ENCODE measurements at regions not wholly inside any gene's neighbourhood (a gene's known extent, or its start where the extent isn't known, plus 50 kb on each side); places are given as distances from the start of the nearest gene placed in this dataset.
"Not testable (repeated sequence)": the region's sequence is repeated elsewhere in the genome, so short reads cannot be mapped to it uniquely, and the experiment has no call there.

DNA sequence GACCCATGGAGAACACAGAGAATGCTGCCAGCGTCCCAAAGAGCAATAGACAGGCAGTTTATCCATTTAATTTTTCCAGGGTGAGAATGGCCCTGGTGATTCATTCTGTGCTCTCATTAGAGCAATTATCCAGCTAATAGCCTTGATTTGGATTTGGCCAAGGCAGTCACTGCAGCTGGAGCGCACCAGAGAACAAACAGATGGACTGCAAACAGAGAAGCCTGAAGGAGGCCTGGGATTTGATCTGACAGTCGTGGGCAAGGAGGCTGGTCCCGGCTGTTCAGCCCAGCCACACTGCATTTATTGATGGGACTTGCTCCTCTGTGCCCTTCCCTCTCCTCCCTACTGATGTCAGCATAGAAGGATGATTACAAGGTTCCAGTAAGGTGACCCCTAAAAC lies 353.9 kb upstream of the C1orf174 start:
- TF ChIP-seq, protein P1, sequence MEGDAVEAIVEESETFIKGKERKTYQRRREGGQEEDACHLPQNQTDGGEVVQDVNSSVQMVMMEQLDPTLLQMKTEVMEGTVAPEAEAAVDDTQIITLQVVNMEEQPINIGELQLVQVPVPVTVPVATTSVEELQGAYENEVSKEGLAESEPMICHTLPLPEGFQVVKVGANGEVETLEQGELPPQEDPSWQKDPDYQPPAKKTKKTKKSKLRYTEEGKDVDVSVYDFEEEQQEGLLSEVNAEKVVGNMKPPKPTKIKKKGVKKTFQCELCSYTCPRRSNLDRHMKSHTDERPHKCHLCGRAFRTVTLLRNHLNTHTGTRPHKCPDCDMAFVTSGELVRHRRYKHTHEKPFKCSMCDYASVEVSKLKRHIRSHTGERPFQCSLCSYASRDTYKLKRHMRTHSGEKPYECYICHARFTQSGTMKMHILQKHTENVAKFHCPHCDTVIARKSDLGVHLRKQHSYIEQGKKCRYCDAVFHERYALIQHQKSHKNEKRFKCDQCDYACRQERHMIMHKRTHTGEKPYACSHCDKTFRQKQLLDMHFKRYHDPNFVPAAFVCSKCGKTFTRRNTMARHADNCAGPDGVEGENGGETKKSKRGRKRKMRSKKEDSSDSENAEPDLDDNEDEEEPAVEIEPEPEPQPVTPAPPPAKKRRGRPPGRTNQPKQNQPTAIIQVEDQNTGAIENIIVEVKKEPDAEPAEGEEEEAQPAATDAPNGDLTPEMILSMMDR (IDR thresholded peaks at IDR 0.05; ENCODE audit: extremely low read depth, low read depth, low read length), result no peak
- Histone ChIP-seq H3K4me2 (ENCODE audit: insufficient read depth, low read length) (no peak overlapping the region), H3K9me3 (ENCODE audit: low read depth, low read length) (no peaks in the 10 kb centered on the region), H3K36me3 (ENCODE audit: insufficient read depth, low read length) (no peaks in the 10 kb centered on the region), H3K79me2 (ENCODE audit: insufficient read depth, low read length) (no peaks in the 10 kb centered on the region), H2AFZ (ENCODE audit: low read length) (no peak overlapping the region), H3K4me1 (ENCODE audit: insufficient read depth, low read length) (no peaks in the 10 kb centered on the region), H3K27me3 (ENCODE audit: insufficient read depth, low read length) (no peaks in the 10 kb centered on the region), H3K27ac (ENCODE audit: low read depth, low read length) (no peak overlapping the region), H4K20me1 (ENCODE audit: insufficient read depth, low read length) (no peaks in the 10 kb centered on the region), H3K4me3 (ENCODE audit: insufficient read depth, low read length) (no peak overlapping the region)
- DNase-seq (ENCODE audit: insufficient read length, low spot score, missing footprints), result no peak

DNA sequence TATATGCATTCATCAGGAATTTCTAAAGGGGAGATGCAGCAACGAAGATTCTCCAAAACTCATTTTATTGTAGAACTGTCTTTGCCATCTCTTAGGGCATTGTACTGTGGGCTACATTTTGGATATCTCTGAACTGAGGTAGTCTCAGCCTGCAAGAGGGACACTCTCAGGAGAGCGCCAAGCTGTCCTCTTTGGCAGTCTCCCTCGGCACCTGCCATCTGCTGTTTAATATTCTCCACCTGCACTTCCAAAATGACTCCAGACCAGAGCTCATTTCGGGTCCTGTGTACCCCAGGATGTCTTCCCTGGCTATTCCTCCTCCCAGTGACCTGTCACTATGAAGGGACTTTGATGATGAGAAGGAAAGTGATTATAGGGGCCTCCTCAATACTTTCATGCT lies 356.3 kb upstream of the C1orf174 start:
- no peaks in the 10 kb centered on the region for H3K9me3 ChIP-seq (ENCODE audit: low read depth, low read length)
- H2AFZ ChIP-seq (ENCODE audit: low read length), result no peak overlapping the region
- H3K4me2 ChIP-seq (ENCODE audit: insufficient read depth, low read length), result no peak overlapping the region
- TF ChIP-seq, protein P1 (IDR thresholded peaks at IDR 0.05; ENCODE audit: extremely low read depth, low read depth, low read length), result no peak
- no peaks in the 10 kb centered on the region for H3K36me3 ChIP-seq (ENCODE audit: insufficient read depth, low read length)
- H4K20me1 ChIP-seq (ENCODE audit: insufficient read depth, low read length), result no peaks in the 10 kb centered on the region
- H3K79me2 ChIP-seq (ENCODE audit: insufficient read depth, low read length), result no peaks in the 10 kb centered on the region
- DNase-seq (ENCODE audit: insufficient read length, low spot score, missing footprints), result no peak
- no peak overlapping the region for H3K27ac ChIP-seq (ENCODE audit: low read depth, low read length)
- H3K27me3 ChIP-seq (ENCODE audit: insufficient read depth, low read length), result no peaks in the 10 kb centered on the region
- no peak overlapping the region for H3K4me3 ChIP-seq (ENCODE audit: insufficient read depth, low read length)
- H3K4me1 ChIP-seq (ENCODE audit: insufficient read depth, low read length), result no peaks in the 10 kb centered on the region

DNA sequence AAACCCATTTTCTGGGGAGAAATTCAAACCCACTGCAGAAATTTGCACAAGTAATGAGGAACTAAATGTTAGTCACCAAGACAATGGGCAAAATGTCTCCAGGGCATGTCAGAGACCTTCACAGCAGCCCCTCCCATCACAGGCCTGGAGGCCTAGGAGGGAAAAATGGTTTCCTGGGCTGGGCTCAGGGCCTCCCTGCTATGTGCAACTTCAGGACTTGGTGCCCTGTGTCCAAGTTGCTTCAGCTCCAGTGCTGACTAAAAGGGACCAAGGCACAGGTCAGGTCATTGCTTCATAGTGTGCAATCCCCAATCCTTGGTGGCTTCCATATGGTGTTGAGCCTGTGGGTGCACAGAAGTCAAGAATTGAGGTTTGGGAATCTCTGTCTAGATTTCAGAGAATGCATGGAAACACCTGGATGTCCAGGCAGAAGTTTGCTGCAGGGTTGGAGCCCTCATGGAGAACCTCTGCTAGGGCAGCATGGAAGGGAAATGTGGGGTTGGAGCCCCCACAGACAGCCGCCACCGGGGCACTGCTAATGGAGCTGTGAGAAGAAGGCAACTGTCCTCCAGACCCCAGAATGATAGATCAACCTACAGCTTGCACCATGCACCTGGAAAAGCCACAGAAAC lies 358.2 kb upstream of the C1orf174 start:
- H3K79me2 ChIP-seq (ENCODE audit: insufficient read depth, low read length); H4K20me1 ChIP-seq (ENCODE audit: insufficient read depth, low read length); H3K4me2 ChIP-seq (ENCODE audit: insufficient read depth, low read length); H2AFZ ChIP-seq (ENCODE audit: low read length); H3K27ac ChIP-seq (ENCODE audit: low read depth, low read length); H3K4me3 ChIP-seq (ENCODE audit: insufficient read depth, low read length); H3K36me3 ChIP-seq (ENCODE audit: insufficient read depth, low read length); H3K27me3 ChIP-seq (ENCODE audit: insufficient read depth, low read length); DNase-seq (ENCODE audit: insufficient read length, low spot score, missing footprints); H3K4me1 ChIP-seq (ENCODE audit: insufficient read depth, low read length); H3K9me3 ChIP-seq (ENCODE audit: low read depth, low read length): not testable (repeated sequence)

DNA sequence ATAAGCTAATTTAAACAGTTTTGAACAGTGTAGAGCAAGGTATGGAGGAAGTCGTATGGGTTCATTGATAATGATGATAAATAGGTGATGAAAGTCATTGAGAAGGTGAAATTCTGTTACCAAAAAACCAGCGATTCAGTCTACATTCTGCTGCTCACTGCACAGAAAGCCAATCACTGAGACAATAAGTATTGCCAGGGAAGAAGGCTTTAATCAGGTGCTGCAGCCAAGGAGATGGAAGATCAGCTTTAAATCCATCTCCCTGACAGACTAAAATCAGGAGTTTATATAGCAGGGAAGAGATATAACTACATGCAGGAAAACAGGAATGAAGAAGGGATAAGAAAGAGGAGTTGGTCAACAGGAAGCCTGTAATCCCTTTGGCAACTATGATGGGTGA lies 361.3 kb upstream of the C1orf174 start:
- Histone ChIP-seq H3K27me3 (ENCODE audit: insufficient read depth, low read length) (no peaks in the 10 kb centered on the region), H3K27ac (ENCODE audit: low read depth, low read length) (no peak overlapping the region), H3K36me3 (ENCODE audit: insufficient read depth, low read length) (no peaks in the 10 kb centered on the region), H4K20me1 (ENCODE audit: insufficient read depth, low read length) (no peaks in the 10 kb centered on the region), H2AFZ (ENCODE audit: low read length) (no peak overlapping the region), H3K4me1 (ENCODE audit: insufficient read depth, low read length) (no peaks in the 10 kb centered on the region), H3K4me3 (ENCODE audit: insufficient read depth, low read length) (no peak overlapping the region), H3K9me3 (ENCODE audit: low read depth, low read length) (no peaks in the 10 kb centered on the region), H3K79me2 (ENCODE audit: insufficient read depth, low read length) (no peaks in the 10 kb centered on the region), H3K4me2 (ENCODE audit: insufficient read depth, low read length) (no peak overlapping the region)
- TF ChIP-seq, protein P1 (IDR thresholded peaks at IDR 0.05; ENCODE audit: extremely low read depth, low read depth, low read length), result no peak
- DNase-seq (ENCODE audit: insufficient read length, low spot score, missing footprints), result no peak

Data from osteoblast (primary cell).